Body of pancreas (tissue), 4 donors: ENCODE measurements at regions not wholly inside any gene's neighbourhood (a gene's known extent, or its start where the extent isn't known, plus 50 kb on each side); places are given as distances from the start of the nearest gene placed in this dataset.

Source experiments
- POLR2A ChIP-seq, 3 donors: fragments of 450-650 bp; IDR thresholded peaks; one replicate each; pipeline ENCODE4 v1.6.1; 2016; ENCODE audit warnings: antibody characterized with exemption in 3 of 3, mild to moderate bottlenecking in 2 of 3
- TF ChIP-seq, protein P1 (sequence below), 7 experiments: fragments of 450-650 bp in 4 of 7; fragments of 200-600 bp in 3 of 7; sonication (generic) in 3 of 7; IDR thresholded peaks; one replicate each; pipeline ENCODE4 v1.5.1; 2016 to 2019; ENCODE audit warnings: antibody characterized with exemption in 7 of 7

DNA sequence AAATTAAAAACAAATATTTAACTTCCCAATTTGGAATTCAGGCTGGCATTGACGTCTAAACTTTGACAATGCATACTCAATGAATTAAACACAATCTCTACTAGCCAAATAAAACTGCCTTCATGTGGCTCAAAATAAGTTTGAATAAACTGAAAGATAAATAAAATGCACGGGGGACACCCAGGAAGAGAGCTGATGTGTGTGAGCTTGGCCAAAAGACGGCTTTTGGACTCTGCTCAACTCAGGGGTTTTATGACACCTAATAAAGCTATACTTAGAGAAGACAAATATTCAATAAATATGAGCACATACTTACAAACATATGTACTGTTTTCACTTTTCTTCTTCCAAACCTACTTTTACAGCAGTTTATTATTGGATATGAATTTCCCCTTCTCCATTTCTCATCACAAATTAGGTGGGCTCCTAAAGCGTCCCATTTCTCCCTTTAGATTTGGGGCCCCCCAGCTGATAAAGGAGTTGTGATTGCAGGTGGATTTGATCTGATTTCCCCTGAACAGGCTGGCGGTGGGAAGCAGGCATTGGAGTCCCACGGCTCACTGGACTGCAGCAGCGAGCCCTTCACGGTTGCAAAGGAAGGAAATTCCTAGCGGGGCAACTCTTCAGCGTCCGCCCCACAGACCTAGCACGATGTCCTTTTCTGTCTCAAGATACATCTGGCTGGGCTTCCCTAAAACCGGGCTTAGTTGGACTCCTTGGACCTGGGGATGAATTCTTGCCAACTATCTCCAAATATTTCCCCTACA is 79.6 kb downstream of the INSIG1 start:
- TF ChIP-seq, protein P1, sequence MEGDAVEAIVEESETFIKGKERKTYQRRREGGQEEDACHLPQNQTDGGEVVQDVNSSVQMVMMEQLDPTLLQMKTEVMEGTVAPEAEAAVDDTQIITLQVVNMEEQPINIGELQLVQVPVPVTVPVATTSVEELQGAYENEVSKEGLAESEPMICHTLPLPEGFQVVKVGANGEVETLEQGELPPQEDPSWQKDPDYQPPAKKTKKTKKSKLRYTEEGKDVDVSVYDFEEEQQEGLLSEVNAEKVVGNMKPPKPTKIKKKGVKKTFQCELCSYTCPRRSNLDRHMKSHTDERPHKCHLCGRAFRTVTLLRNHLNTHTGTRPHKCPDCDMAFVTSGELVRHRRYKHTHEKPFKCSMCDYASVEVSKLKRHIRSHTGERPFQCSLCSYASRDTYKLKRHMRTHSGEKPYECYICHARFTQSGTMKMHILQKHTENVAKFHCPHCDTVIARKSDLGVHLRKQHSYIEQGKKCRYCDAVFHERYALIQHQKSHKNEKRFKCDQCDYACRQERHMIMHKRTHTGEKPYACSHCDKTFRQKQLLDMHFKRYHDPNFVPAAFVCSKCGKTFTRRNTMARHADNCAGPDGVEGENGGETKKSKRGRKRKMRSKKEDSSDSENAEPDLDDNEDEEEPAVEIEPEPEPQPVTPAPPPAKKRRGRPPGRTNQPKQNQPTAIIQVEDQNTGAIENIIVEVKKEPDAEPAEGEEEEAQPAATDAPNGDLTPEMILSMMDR (IDR thresholded peaks at IDR 0.05) = no peak
- TF ChIP-seq POLR2A (IDR thresholded peaks at IDR 0.05) = no peak
